ENCODE measurements at regions not wholly inside any gene's neighbourhood (a gene's known extent, or its start where the extent isn't known, plus 50 kb on each side); places are given as distances from the start of the nearest gene placed in this dataset.

GRCh38 chr9:12640866-12641636 is 52.1 kb upstream of the TYRP1 start:
- no peak overlapping the region for H3K4me3 ChIP-seq (ENCODE audit: low read depth, low read length)
- TF ChIP-seq ZNF341 (tag by site-specific recombination; IDR thresholded peaks at IDR 0.05; ENCODE audit: low read depth) (no peak), ZXDB (tag by site-specific recombination; IDR thresholded peaks at IDR 0.05) (no peak)
- H3K4me1 ChIP-seq (ENCODE audit: control insufficient read depth, insufficient read depth, low read length) = no peaks in the 10 kb centered on the region
- no peaks in the 10 kb centered on the region for H3K36me3 ChIP-seq (ENCODE audit: control insufficient read depth in 2 of 2, insufficient read depth in 1 of 2, low read length in 2 of 2)
- ChIA-PET CTCF (interaction anchor here (0.6 to 2.8 kb wide), 19 partner anchors 9 to 823 kb away, joined by 3 to 48 read pairs (median 4); no protein-coding TSS in a partner anchor), POLR2A (no interaction called here)
- H3K9me3 ChIP-seq (ENCODE audit: control insufficient read depth, insufficient read depth, low read depth, low read length) = no peaks in the 10 kb centered on the region
- H3K27ac ChIP-seq (ENCODE audit: extremely low read depth, low read depth, low read length) = no peak overlapping the region

Measured in HEK293 (cell line).